ENCODE measurements at regions not wholly inside any gene's neighbourhood (a gene's known extent, or its start where the extent isn't known, plus 50 kb on each side); places are given as distances from the start of the nearest gene placed in this dataset.

GRCh38 chr2:144261336-144261735 is 258.6 kb downstream of the ZEB2 start:
- no peak for TF ChIP-seq CTCF (IDR thresholded peaks at IDR 0.05; ENCODE audit: unreplicated experiment)
- intact Hi-C loops (cut with micrococcal nuclease; ENCODE audit: unreplicated experiment) = no loop called here
- H3K27ac Mint-ChIP-seq (ENCODE audit: unreplicated experiment) = no peak overlapping the region
- CTCF ChIA-PET = no interaction called here
- peaks cover 7% of the 10 kb centered on the region for H3K4me1 Mint-ChIP-seq (ENCODE audit: low read depth, unreplicated experiment)
- no TSS peak for BruUV-seq (replicated peaks)
- DNase-seq = no peak
- peaks cover 9% of the 10 kb centered on the region for H3K9me3 Mint-ChIP-seq (ENCODE audit: low read depth, unreplicated experiment)
- H3K36me3 Mint-ChIP-seq (ENCODE audit: insufficient read depth, unreplicated experiment) = no peaks in the 10 kb centered on the region
- no peak overlapping the region for H3K4me3 Mint-ChIP-seq (ENCODE audit: low read depth, unreplicated experiment)
- H3K27me3 Mint-ChIP-seq (ENCODE audit: unreplicated experiment) = no peaks in the 10 kb centered on the region

- Mint-ChIP-seq H3K4me1 (ENCODE audit: low read depth, unreplicated experiment) (peaks cover 7% of the 10 kb centered on the region), H3K27ac (ENCODE audit: unreplicated experiment) (no peak overlapping the region), H3K27me3 (ENCODE audit: unreplicated experiment) (no peaks in the 10 kb centered on the region), H3K9me3 (ENCODE audit: low read depth, unreplicated experiment) (peaks cover 9% of the 10 kb centered on the region), H3K4me3 (ENCODE audit: low read depth, unreplicated experiment) (no peak overlapping the region), H3K36me3 (ENCODE audit: insufficient read depth, unreplicated experiment) (no peaks in the 10 kb centered on the region)
- intact Hi-C loops (cut with micrococcal nuclease; ENCODE audit: unreplicated experiment) = no loop called here
- BruUV-seq (replicated peaks) = no TSS peak
- no peak for DNase-seq
- CTCF ChIA-PET = no interaction called here
- TF ChIP-seq CTCF (IDR thresholded peaks at IDR 0.05; ENCODE audit: unreplicated experiment) = no peak
Measured at GRCh38 chr2:144259332-144259731, 260.6 kb downstream of the ZEB2 start.

GRCh38 chr2:144258154-144258553 is 261.8 kb downstream of the ZEB2 start:
- H3K27me3 Mint-ChIP-seq (ENCODE audit: unreplicated experiment) = no peaks in the 10 kb centered on the region
- H3K9me3 Mint-ChIP-seq (ENCODE audit: low read depth, unreplicated experiment) = peaks cover 11% of the 10 kb centered on the region
- intact Hi-C loops (cut with micrococcal nuclease; ENCODE audit: unreplicated experiment) = no loop called here
- BruUV-seq (replicated peaks) = no TSS peak
- H3K27ac Mint-ChIP-seq (ENCODE audit: unreplicated experiment) = no peak overlapping the region
- TF ChIP-seq CTCF (IDR thresholded peaks at IDR 0.05; ENCODE audit: unreplicated experiment) = no peak
- no peak overlapping the region for H3K4me3 Mint-ChIP-seq (ENCODE audit: low read depth, unreplicated experiment)
- no peaks in the 10 kb centered on the region for H3K36me3 Mint-ChIP-seq (ENCODE audit: insufficient read depth, unreplicated experiment)
- H3K4me1 Mint-ChIP-seq (ENCODE audit: low read depth, unreplicated experiment) = peaks cover 7% of the 10 kb centered on the region
- CTCF ChIA-PET = no interaction called here
- no peak for DNase-seq

- Mint-ChIP-seq H3K27me3 (ENCODE audit: unreplicated experiment) (no peaks in the 10 kb centered on the region), H3K4me3 (ENCODE audit: low read depth, unreplicated experiment) (no peak overlapping the region), H3K27ac (ENCODE audit: unreplicated experiment) (no peak overlapping the region), H3K36me3 (ENCODE audit: insufficient read depth, unreplicated experiment) (no peaks in the 10 kb centered on the region), H3K4me1 (ENCODE audit: low read depth, unreplicated experiment) (peaks cover 7% of the 10 kb centered on the region), H3K9me3 (ENCODE audit: low read depth, unreplicated experiment) (peaks cover 13% of the 10 kb centered on the region)
- no peak for TF ChIP-seq CTCF (IDR thresholded peaks at IDR 0.05; ENCODE audit: unreplicated experiment)
- CTCF ChIA-PET = no interaction called here
- intact Hi-C loops (cut with micrococcal nuclease; ENCODE audit: unreplicated experiment) = no loop called here
- BruUV-seq (replicated peaks) = no TSS peak
- DNase-seq = no peak
Measured at GRCh38 chr2:144256996-144257707, 262.8 kb downstream of the ZEB2 start.
